Spleen (tissue), 7 donors: ENCODE measurements at regions not wholly inside any gene's neighbourhood (a gene's known extent, or its start where the extent isn't known, plus 50 kb on each side); places are given as distances from the start of the nearest gene placed in this dataset.

Experiments
- POLR2A ChIP-seq, 3 donors: fragments of 450-650 bp; IDR thresholded peaks; one replicate each; pipeline ENCODE4 v1.5.1; 2017; ENCODE audit warnings: antibody characterized with exemption in 3 of 3, mild to moderate bottlenecking in 1 of 3
- TF ChIP-seq, protein P1 (sequence below), 11 experiments: fragments of 200-600 bp in 7 of 11; fragments of 450-650 bp in 4 of 11; sonication (generic) in 4 of 11; IDR thresholded peaks in 8 of 11; conservative IDR thresholded peaks in 3 of 11; 1 replicate in 7 of 11; 2 replicates in 4 of 11; pipeline versions ENCODE4 v1.4.0 to v1.8.0; 2016 to 2021; ENCODE audit warnings: antibody characterized with exemption in 11 of 11, inconsistent platforms in 4 of 11, mild to moderate bottlenecking in 1 of 11
- donor health status: DM: no; HTN: no; CAD: no; lungs with moderate emphysema.
- donor health status: DM: no; HTN: no; CAD: no.
- donor health status: DM: no; HTN: no; CAD: no.

GRCh38 chr18:73663581-73663980 is 484.1 kb downstream of the FBXO15 start:
- no peak for TF ChIP-seq POLR2A (IDR thresholded peaks at IDR 0.05)
- TF ChIP-seq, protein P1, sequence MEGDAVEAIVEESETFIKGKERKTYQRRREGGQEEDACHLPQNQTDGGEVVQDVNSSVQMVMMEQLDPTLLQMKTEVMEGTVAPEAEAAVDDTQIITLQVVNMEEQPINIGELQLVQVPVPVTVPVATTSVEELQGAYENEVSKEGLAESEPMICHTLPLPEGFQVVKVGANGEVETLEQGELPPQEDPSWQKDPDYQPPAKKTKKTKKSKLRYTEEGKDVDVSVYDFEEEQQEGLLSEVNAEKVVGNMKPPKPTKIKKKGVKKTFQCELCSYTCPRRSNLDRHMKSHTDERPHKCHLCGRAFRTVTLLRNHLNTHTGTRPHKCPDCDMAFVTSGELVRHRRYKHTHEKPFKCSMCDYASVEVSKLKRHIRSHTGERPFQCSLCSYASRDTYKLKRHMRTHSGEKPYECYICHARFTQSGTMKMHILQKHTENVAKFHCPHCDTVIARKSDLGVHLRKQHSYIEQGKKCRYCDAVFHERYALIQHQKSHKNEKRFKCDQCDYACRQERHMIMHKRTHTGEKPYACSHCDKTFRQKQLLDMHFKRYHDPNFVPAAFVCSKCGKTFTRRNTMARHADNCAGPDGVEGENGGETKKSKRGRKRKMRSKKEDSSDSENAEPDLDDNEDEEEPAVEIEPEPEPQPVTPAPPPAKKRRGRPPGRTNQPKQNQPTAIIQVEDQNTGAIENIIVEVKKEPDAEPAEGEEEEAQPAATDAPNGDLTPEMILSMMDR (IDR thresholded peaks at IDR 0.05 in 8 of 11, conservative IDR thresholded peaks at IDR 0.05 in 3 of 11) = no peak
